PC-9 (cell line): ENCODE measurements at regions not wholly inside any gene's neighbourhood (a gene's known extent, or its start where the extent isn't known, plus 50 kb on each side); places are given as distances from the start of the nearest gene placed in this dataset.

ENCODE experiments used
- CTCF ChIP-seq: fragments of 200-600 bp; sonication (generic); conservative IDR thresholded peaks from 2 replicates; pipeline ENCODE4 v1.6.1; 2017; ENCODE audit warnings: mixed run types, antibody characterized with exemption, mild to moderate bottlenecking, moderate library complexity
- EZH2 ChIP-seq: fragments of 200-600 bp; sonication (generic); IDR thresholded peaks from 2 replicates; pipeline ENCODE4 v1.8.0; 2017; ENCODE audit warnings: antibody characterized with exemption, low read depth

GRCh38 chr9:20250791-20251190, 371.5 kb downstream of the MLLT3 start:
- no peak for TF ChIP-seq CTCF
- no peak for TF ChIP-seq EZH2
